GM19328 (cell line): ENCODE measurements at regions not wholly inside any gene's neighbourhood (a gene's known extent, or its start where the extent isn't known, plus 50 kb on each side); places are given as distances from the start of the nearest gene placed in this dataset.

Source experiments
- ATAC-seq: cut with Tn5 transposase; IDR thresholded peaks from one replicate; pipeline ENCODE4 v1.9.1; 2021; ENCODE audit warnings: mild to moderate bottlenecking, moderate library complexity; ENCODE audit not compliant: unreplicated experiment

DNA sequence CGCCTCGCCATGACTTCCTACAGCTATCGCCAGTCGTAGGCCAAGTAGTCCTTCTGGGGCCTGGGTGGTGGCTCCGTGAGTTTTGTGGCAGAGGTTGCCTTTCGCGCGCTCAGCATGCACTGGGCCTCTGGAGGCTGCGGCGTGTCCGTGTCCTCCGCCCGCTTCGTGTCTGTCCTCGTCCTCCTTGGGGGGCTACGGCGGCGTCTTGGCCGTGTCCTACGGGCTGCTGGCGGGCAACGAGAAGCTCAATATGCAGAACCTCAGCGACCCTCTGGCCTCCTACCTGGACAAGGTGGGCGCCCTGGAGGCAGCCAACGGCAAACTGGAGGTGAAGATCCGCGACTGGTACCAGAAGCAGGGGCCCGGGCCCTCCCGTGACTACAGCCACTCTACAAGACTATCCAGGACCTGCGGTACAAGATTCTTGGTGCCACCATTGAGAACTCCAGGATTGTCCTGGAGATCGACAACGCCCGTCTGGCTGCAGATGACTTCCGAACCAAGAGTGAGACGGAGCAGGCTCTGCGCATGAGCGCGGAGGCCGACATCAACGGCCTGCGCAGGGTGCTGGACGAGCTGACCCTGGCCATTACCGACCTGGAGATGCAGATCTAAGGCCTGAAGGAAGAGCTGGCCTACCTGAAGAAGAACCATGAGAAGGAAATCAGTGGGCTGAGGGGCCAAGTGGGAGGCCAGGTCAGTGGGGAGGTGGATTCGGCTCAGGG lies 296.3 kb downstream of the OGFRL1 start:
- no peak for ATAC-seq

DNA sequence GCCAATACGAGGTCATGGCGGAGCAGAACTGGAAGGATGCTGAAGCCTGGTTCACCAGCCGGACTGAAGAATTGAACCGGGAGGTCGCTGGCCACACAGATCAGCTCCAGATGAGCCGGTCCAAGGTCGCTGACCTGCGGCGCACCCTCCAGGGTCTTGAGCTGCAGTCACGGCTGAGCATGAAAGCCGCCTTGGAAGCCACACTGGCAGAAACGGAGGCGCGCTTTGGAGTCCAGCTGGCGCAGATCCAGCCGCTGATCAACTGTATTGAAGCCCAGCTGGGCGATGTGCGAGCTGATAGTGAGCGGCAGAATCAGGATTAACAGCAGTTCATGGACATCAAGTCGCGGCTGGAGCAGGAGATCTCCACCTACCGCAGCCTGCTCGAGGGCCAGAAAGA lies 296.9 kb downstream of the OGFRL1 start:
- no peak for ATAC-seq

DNA sequence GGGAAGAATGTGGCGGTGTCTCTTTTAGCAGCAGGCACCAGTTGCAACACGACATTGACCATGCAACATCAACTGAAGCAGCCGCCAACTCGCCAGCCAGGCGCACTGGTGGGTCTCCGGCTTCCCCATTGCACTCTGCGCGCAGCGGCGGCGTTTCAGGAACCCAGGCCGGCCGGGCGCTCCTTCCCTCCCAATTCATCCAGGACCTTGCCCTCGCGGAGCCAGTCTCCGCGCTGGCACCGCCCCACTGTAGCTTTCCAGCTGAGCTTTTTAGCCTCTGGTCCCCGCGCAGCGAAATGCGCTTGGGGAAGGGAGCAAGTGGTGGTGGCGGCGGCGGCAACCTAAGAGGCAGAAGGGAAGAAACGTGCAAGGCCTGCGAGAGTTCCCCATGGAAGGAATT lies 297.9 kb upstream of the RIMS1 start:
- no peak for ATAC-seq

DNA sequence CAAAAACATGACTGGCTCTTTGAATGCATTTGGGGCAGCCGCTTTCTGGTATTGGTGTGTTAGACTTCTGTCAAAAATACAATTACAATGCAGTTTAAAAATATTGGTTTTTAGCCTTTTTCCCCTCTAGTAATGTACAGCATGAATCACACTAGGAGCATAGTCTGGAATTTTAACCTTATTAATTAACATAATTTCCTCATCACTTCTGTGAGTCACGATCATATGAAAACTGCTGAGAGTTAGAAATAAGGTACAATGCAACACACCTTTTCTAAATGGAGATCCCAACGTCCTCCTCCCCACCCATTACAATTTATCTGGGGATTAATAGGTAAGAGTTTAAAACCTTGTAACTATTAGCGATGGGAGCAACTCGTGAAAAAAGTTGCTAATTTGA lies 297.1 kb upstream of the RIMS1 start:
- ATAC-seq, result no peak

DNA sequence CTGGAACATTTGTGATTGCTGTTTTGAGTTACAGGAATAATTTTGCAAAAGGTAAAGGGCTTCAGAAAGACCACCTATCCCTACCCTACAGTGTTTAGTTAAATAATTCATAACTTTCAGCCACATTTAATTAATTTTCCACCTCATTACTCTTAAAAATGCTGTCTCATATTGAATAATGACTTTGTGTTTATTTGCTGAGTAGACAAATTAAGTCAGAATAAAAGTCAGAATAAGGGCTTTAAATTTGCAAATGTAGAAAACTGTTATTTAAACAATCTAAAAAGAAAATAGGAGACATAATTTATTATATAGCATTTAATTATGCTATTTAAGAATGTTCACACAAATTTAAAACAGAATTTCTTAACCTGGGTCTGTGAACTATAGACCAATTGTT lies 293.7 kb upstream of the RIMS1 start:
- ATAC-seq, result no peak

DNA sequence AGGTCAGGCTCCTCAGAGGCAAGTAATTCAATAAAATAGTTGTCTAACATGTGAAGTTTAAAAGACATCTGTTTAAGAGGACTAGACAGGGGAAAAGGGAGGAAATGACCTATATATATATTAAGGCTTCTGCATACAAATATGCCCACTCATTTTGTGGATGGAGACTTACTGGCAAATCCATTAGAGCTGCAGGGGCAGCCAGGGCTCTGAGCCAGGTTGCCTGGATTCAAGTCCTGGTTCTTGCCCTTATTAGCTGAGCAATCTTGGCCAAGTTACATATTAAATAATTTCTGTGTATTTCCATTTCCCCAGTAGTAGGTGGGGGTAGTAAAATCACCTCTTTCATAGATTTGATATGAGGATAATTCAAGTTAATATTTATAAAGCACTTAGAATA lies 287.0 kb upstream of the RIMS1 start:
- ATAC-seq, result no peak

DNA sequence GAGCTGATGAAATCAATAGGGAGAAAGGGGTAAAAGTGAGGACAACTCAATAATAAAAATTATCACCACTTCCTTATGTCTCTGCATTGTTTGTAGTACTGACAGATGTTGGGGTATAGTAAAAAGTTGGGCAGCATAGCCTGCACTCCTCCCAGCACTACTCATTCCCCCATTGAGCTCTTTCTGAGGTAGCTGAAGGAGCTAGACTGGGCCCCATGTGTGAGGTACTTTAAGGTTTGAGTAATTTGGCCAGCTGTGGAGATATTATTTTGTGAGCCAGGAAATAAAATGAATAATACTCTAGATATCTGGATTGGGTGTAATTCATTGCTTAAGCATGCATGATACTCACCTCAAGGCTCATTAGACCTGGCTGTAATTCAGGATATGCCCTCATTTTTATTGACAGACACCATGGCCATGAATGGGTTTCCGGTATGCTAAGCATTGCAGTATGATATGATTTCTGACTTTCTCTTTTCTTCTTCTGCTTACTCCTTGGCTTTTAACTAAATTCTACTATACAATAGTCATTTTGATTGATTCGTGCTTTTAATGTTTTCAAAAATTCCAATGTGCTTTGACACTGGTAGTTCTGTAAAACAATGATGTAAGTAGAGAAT lies 283.9 kb upstream of the RIMS1 start:
- ATAC-seq, result no peak

DNA sequence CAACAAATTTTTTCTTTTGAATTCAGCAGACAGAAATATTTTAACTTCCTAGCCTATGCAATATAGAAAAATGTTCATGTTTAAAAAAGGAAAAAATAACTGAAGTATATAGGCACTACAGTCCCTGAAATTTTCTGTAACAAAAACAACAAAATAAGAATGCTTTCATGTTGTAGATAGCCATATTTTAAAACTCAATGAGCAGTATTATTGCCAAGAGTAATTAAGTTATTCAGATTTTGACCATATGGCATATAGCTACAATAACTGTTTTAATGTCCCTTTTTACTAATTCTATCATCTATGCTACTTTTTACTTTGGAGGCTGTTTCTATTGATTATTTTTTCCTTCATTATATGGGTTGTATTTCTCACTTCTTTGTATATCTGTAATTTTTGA lies 283.3 kb upstream of the RIMS1 start:
- ATAC-seq, result no peak

DNA sequence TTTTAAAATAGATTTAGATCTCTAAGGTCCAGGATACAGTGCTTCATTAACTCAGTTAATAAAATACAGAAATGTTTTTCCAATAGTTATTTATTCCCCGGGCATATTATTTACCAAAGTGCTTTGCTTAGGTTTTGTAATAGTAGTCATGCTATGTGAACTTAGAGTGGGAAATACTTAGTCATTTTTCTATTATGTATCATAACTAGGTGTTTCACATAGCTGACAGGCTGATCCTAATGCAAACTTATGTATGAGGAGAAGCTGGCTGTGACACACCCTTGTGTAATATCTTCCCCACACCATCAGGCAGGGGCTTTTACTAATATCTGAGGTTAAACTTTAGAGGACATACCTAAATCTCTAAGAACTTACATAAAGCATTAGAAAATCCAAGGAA lies 277.7 kb upstream of the RIMS1 start:
- ATAC-seq, result no peak

DNA sequence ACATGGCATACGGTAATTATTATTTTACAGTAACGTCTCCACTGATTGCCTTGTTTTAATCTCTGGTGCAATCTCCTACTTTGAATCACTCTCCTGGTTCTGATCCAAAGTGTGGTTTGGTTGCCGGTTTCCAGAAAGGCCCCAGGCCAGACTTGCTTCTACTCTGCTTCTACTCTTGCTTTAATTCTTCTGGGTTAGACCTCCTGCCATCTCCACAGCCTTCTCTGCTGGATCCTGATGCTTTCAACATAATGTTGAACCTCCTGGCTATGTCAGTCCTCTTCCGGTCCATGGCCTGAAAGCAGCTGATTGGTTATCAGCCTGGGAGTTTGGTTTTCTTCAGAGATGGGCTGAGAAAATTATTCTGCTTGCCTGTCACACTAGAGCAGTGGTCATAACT lies 266.5 kb upstream of the RIMS1 start:
- no peak for ATAC-seq

DNA sequence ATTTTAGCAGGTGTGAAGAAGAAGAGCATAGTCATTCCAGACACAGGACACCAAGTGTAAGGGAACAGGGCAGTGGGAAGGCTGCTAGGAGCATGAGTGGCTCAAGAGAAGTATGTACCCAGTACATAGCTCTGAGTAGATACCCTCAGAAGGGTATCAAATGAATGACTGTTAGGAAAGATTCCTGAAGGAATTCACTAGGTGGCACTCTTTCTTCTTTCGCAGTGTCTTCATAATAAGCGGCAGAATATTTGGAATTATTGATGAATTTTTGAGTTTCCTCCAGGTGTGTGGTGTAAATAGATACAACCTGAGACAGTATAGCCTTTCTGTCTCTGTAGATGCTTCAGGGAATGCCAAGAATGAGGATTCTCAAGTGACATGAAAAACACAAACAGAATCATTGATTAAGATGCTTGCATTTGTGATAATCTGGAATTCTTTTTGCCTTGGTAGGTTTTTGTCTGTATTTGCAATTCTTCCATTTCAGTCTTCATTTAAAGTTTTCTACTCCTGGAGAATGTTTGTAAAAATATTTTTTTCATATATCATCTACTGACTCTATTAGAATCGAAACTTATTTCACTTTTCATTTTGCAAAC lies 264.3 kb upstream of the RIMS1 start:
- ATAC-seq, result no peak

DNA sequence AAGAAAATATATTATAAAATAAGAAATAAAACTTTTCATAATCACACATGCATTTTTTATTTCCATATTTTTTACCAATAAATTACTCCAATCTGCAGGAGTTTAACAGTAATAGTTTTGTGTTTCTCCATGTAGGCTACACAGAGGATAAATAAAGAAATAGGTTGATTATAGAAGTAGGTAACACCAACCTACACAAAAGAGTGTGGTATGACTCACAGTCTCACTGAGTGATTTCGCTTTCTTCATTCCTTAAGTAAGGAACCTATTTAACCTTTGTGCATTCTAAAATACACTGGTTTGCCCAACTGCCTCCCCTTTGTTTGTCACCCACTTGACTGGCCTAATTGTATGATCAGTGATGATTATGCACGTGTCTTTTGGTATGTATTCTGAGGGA lies 244.2 kb upstream of the RIMS1 start:
- no peak for ATAC-seq

DNA sequence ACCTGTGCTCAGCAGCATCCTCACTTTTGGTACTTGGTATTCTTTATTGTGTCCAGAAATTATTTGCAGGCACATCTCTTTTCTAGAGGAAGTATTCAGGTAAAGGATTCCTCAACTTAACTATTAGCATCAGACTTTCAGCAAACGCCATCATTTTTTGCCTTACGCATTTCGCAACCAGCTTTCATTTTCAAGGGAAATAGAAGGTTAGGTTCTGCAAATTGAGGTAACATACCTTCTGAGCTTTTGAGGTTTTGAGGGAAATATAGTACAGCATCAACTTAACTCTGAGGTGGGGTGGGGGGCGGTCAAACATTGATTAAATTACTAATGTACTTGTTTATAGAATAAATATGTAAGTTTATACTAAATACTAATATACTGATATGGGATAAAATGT lies 243.6 kb upstream of the RIMS1 start:
- ATAC-seq, result no peak

DNA sequence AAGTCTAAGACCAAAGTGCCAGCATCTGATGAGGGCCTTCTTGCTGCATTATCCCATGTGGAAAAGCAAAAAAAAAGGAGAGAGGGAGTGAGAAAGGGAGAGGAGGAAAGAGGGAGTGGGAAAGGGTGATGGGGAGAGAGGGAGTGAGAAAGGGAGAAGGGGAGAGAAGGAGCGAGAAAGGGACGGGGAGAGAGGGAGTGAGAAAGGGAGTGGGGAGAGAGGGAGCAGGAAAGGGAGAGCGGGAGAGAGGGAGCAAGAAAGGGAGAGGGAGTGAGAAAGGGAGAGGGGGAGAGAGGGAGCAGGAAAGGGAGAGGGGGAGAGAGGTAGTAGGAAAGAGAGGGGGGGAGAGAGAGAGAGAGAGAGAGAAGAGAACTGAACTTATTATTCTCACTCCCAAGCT lies 241.1 kb upstream of the RIMS1 start:
- no peak for ATAC-seq

DNA sequence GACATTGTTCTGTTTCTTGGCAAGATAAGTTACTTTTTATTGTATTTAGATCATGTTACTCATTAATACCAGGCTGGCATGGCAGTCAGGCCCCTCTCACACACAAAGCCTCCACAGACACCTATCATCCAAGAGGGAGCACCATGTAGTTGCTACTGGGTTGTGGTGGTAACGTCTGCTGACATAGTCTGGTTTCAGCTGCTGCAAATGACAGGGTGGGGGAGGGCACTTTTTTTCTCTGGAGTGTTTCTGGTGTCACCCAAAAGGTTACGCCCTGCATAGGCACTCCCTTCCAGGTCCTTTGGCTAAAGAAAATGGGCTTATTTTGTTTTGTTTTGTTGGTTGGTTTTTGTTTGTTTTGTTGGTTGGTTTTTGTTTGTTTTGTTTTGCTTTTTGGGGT lies 236.4 kb upstream of the RIMS1 start:
- ATAC-seq, result no peak

DNA sequence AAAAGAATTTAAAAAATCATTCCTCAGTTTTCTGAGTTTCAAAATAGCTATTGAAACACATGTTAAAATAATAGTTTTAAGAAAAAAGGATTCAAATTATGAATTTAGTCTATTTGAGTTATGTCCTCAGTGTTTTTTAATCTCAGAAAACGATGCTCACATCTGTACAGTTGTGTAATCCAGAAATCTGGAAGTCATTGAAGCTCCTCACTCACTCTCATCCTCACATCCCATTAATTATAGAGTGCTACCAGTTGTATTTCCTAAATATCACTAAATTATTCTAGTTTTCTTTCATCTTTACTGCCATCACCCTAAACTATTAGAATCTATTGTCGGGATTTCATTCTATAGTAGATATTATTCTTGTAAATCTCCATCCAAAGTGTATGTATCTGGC lies 234.7 kb upstream of the RIMS1 start:
- ATAC-seq, result no peak

DNA sequence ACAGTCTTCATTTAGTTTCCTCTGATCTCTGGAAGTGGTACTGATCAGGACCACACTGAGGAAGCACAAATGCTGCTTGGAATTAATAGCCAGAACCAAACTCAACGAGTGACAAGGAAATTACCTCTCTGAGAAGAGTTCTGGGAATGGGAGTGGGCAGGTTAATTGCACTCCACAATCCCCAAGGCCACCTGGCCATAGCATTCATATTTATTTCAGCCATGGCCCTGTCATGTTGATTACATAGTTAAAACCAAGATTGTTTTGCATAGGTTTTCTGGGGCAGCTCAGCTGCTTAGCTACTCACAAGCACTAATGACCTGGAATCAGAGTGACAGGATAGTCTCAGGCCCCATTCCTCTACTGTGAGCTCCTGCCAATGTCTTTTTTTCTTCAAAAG lies 230.2 kb upstream of the RIMS1 start:
- no peak for ATAC-seq

DNA sequence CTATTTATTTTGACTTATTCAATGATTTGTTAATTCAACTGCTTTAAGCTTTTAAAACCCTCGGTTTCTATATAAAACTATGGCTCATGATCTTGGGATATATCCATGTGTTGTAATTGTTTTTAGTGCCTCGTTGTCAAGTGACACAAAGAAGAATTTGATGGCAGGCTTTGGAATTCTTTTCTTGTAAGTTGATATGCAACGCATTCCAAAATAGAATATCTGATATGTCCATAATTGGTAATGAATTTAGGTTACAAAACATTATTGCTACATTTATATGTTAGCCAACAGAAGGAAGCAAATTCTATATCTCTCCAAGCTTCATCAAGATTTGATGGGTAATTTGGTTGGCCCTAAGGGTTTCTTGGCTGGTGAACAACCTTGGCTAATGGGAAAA lies 220.4 kb upstream of the RIMS1 start:
- no peak for ATAC-seq

DNA sequence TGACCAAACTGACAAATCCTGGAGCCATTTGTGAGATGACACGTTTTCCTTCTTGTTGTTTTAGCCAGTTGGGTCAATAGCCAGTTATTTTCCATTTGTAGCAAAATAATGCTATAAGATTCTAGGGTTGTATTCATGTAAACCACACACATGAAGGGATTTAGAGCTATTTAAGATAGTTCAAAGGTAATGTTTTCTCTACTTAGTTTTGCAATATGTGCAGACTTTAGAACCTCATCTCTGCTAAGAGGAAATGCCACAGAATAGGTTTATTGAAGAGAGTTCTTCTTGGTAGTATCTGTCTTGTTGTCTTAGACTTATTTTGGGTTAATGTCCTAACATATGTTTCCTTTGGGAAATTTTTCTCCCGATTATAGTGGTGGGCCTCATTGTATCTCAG lies 213.5 kb upstream of the RIMS1 start:
- ATAC-seq, result no peak

DNA sequence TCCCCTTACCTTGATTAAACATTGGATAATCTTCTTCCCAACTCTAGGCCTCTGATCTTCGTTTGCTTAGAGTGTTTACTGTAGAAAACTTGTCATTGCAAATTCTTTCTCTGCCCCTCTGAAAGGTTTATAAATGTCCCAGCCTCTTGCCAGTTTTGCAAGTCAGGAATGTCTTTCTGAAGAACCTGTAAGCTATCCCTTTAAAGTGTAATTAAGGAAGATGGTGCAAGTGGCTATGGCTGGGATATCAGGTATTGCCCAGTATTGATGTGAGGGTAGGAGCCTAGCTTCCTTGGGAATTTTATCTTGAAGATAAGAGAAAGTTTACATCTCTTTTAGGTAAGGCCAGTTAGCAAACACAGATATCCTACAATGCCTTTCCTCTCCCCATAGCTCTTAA lies 211.0 kb upstream of the RIMS1 start:
- no peak for ATAC-seq

DNA sequence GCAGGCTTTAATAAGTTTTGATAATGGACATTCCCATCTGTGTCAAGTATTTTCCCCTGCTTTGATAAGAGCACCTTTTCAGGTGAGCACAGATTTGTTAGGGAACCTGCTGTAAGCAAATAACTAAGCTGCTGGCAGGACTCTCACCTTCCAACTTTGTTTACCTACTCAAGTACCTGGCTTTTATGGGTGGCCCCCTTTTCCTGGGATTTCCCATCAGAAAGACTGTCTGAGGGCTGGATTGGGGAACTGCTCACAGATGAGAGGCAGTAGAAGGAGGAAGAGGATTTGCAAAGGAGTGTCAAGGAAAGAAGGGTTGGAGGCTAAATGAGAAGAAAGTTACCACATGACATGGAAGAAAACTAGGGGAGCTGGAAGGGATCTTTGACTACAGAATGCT lies 210.1 kb upstream of the RIMS1 start:
- ATAC-seq, result no peak

DNA sequence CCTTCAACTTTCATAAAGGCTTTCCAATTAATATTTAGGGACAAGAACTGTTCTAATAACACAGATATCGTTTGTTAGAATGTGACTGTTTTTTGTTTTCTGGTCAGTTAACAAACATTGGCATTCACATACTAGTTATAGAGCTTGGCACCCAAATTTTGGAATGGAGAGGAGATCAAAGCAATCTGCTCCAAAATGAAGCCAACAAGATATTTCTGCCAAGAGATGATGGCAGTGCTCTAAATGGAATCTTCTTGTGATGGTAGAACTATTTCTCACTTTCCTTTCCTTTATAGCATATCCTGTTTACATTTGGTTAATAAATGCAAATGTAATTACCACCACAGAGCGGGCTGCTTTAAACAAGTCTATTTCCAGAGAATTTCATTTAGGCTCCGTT lies 208.3 kb upstream of the RIMS1 start:
- ATAC-seq, result no peak
